NCI-H82 treated with DMSO at 0.1 percent for 48 hours (cell line): ENCODE measurements at regions not wholly inside any gene's neighbourhood (a gene's known extent, or its start where the extent isn't known, plus 50 kb on each side); places are given as distances from the start of the nearest gene placed in this dataset.

Experiments
- DNase-seq: peaks from one replicate; lab custom pipeline; 2025; ENCODE audit not compliant: unreplicated experiment; lab: John Stamatoyannopoulos, UW

DNA sequence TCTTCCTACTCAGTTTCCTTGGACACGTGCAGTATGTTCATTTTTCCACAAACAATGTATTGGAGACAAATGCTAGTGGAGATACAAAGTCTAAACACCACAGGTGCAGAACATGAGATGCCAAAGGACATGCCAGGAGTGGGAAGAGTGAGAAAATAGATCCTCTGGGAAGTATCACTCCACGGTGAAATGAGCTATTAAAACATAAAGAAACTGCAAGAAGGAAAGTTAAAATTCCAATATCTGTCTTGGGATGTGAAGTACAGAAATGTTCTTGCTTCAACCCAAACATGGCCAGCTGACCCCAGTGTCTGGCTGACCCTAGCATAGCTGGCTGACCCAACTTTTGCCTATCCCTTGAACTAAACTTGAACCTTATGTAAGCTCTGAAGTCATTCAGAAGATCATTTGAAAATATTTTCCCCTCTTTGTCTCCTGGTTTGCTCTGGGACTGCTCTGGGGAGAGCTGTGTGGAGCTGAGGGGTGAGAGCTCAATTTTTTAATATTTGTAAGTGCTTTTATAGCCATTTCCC, 59.5 kb downstream of the FZD1 start:
- no peak for DNase-seq

DNA sequence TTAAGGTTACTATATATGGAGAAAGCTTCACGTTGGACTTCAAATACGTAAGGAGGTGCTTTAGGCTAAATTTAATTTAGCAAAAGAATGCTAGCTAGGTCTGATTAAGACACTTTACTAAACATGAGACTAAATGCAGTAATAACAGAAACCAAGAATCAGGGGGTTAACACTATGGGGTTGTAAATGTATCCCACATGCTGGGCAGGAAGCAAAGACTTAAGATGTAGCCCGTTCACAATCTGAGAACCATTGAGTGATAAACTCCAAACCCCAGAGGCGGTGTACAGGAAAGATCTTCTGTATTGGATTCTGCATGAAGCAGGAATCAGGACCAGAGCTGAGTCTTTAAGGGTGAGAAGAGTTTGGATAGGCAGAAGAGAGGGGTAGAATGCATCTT, 60.4 kb downstream of the FZD1 start:
- no peak for DNase-seq

DNA sequence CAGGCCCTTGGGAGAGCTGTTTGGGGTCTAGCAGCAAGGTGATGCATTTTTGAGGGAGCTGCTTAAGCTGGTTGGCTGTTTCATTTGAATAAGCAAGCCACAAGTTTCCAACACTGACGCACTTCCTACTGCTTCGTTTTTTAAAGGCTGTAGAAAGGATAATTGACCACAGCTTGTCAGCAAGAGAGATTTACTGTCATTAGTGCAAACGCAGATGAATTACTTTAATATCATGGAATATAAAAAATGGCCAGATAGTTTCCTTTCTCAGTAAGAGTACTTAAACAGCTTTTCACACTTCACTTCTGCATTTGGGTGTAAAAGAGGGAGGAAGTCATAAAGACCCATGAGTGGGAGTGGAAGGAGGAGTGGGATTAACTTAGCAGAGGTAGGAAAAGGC, 61.5 kb downstream of the FZD1 start:
- peak; percentile 93 for DNase-seq

DNA sequence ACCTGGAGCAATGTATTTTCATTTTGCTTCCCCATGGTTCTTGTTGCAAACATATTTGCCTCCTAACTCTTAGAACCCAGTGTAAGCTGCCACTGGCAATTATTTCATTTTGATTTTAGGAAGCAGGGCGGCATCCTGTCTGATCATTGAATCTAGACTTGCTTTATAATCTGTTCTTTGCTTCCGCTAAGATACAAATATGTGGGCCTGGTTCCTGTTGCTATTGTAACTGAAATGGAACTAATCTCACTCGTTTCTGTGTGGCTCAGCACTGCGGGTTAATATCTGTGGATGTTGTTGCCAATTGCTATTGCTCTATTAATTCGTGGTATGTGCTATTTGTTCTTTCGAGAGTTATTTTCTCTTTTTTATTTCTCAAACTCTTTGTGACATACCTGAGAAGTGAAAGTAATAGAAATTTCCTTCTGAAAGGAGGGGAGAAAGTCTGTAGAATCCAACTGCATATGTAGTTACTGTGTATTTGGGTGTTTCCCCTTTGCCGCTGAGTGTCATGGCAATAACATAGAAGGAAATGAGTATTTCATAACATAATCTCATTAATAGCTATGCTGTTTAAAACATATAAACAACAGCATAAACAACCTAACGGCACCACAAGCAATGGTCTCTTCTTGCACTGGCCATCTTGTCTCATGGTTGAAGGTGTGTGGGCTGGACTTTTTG, 62.4 kb downstream of the FZD1 start:
- DNase-seq = no peak

DNA sequence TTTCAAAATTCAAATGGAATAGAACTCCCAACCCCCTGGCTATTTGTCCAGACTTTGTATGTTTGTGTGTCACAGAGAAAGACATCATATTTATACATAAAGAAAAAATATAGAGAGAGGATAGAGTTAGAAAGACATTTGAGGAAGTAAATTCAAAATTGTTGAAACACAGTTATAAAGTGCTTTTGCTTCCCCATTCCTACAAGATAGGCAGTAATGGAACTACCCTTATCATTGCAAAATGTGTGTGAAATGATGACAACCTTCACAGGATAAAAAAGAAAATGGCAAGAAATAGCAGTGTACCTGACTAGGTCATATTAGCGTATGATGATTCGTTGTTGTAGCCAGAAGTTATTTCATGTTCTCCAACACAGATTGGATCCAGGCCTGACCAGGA, 63.1 kb downstream of the FZD1 start:
- DNase-seq = no peak

DNA sequence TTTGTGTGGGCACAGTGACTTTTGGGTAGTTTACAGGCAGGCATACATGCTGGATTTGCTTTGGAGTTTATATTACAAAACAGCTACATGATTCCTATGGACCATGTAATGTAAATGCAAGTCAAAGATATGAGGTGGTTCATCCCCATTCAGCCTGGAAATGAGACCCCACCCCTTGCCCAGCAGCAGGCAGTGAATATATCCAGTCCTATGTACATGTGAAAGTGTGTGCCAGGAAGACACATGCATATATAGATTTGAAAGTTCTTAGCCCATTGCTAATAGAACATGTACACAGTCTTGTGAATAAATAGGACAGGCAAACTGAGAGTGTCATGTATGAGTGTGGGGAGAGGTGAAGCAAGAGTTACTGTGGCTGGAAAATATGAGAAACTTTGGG, 65.3 kb downstream of the FZD1 start:
- no peak for DNase-seq

DNA sequence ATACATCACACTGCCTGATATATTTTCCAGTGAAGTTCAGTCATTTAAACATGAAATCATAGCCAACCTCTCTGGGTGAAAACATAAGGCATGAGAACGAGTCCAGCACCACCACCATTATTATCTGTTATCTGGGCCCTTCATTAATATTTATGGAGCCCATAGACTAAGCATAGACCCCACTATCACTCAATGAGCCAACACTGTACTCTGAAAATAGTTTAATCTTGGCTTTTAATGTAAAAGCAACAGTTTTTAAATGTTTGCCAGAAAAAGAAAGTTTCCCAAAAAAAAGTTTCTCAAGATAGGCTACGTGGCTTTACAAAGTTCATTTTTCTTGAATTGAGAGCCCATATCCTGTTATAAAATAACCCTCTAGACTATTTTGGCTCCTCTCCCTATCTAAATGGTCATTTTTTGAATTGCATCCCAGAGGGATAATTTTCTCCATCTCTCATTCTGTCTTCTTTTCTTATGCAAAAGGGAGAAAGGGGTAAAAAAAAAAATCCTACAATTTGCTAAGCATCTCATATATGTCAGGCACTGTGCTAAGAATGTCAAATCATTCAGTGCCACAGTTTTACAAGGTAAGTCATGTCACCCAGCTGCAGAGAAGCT, 66.1 kb downstream of the FZD1 start:
- DNase-seq = no peak

DNA sequence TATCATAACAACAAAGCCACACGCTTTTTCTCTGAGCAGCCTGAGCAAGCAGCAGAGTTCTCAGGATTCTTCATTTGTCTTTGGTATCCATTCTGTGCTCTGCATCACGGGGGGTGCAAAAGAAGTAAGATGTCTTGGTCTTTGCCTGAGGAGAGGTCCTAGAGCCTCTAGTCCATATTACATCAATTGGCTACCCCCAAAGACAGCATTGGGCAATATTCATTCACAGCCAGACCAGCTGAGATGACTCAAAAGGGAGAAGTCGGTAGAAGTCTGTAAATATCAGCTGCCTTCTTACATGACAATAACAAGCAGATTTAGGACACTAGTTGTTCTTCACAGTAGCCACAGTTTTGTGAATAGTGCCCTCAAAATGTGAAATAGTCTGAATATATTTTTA, 66.6 kb downstream of the FZD1 start:
- DNase-seq = no peak

DNA sequence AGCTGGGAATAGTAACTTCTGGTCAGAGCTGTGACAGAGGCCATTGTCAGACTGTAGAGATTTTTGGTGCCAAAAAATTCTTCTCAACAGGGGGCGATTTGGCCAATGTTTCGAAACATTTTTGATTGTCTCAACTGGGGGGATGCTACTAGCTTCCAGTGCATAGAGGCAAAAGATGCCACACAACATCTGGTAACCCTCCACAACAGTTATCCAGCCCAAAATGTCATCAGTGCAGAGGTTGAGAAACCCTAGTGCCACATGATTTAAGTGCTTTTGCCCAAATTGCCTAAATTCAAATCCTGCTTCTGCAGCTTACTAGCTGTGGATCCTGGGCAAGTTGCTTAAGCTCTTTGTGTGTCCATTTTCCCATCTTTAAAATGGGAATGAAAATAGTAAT, 71.9 kb downstream of the FZD1 start:
- DNase-seq = no peak

DNA sequence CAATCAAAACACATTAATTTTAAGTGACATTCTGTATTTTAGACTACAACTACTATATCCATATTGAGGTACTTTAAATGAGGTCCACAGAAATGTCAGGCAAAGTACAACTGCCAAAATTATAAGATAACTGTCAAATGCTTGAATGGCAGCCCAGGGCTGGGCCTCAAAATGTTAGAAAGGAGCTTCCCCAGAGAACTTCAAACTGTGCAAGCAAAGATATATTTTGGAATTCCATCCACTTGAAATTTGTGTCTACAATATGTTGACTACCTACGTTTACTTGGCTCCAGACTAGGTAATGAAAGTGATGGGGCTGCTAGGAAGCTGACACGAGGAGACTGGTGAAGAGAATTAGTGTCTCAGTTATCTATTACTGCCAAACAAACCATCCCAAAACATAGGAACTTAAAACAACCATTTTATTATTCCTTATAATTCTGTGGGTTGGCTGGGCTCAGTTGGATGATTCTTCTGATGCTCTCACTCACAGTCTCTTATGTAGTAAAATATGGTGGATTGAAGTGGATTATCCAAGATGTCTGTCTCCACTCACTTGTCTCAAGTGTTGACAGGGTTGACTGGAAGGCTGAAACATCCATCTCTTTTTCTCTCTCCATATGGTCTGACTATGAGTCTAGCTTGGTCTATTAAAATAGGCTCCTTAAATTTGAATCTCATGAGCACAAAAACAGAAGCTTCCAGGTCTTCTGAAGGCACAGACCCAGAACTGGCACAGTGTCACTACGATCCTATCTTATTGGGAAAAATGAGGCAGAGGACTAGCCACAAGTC, 74.2 kb downstream of the FZD1 start:
- no peak for DNase-seq

DNA sequence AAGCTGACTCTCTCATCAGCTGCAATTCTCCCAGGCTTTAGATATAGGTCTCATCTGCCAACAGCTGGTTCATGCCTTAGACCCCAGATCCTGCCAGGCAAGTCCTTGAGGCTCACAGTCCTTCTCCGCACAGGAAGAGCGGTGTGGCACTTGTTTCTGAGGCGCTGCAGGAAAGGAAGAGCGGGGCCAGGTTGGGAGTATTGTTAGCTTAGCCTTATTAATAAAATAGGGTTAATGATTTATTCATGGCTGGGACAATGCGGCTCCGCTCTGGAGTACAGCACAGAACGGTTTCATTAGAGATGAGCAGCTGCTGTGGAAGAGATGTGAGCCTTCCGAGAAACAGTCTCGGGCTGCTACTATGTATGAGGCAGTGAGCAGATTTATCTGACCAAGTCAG, 78.1 kb downstream of the FZD1 start:
- DNase-seq = no peak

DNA sequence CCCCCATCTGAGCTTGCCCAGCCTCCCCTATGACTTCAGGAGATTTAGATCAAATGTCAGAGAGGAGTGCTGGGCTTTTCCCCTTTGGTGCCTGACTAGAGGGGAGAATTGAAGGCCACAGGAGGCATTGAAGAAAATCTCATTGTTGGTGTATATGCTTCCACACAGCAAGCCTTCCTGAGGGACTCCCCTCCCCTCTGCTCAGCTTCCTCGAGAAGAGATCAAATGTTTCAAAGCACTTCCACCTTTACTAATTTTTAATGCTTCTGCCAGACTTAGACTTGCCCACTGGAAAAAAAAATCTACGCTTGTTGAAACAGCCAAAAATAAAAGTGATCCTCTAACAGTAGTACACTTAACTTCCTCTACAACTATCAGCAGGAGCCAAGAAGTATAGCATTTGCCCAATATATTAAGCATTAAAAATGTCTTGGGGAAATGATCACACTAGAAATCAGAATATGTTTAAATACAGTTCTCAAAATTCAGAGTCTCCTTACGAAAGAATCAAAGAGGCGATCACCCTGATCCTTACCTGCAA, 79.3 kb downstream of the FZD1 start:
- DNase-seq = no peak

DNA sequence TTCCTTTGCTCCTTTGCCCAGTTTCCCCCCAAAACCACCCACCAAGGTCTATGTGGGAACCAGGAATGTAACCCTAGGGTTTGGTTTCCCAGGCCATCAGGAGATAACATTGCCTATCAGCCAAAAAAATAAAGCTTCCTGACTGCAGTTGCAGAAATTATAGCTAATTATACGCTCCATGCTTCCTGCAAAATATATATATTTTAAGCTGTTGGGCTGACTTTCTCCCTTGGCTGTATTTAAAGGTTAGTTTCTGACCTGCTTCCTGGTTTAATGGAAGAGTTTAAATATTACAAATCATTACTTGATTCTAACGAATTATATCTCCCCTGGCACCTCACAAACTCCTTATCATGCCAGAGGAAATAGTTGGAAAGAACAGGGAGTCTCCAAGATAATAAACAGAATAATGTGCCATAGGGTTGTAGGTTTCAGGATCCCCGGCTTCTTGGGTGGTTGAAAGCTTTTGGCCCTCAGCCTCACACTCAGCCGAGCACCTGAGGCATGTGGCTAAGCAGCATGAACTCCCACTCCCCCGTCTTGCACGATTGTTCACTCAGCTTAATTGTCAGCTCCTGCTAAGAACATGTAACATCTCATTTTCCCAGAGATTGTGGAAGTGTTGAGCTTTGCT, 79.9 kb downstream of the FZD1 start:
- DNase-seq = no peak

DNA sequence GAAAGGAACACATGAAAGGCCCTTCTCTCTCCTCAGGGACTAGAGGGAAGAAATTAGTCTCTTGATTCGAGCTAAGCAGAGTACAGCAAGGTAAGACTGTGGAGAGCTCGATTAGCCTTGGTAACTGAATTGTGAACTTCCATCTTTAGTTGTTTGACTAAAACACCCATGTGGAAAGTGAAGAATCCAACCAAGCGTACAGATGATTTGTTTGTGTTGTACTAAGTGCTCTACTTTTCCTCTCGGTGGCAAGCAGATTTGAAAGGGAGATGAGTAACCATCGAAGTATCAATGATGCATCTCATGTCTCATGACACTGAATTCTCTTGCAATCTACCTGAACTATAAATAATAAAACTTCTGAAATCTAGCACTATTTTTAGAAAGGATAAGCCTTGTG, 80.7 kb downstream of the FZD1 start:
- DNase-seq = no peak

DNA sequence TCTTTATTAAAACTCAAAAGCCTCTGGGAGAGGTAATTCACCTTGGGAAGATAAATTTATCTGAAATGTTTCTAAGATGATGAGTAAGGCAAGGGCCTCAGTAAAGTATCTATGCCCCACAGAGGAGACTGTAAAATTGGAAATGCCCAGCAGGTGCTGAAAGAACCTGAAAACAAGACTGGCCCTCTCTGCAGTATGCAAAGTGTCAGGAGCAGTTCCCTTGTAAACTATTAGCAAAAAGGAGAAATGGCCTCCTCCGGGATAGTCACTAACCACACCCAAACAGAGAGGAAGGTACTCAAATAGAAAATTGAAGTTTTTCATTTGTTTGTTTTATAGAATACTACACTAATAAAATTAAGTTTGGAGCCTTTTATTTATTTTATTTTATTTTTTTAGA, 81.2 kb downstream of the FZD1 start:
- no peak for DNase-seq

DNA sequence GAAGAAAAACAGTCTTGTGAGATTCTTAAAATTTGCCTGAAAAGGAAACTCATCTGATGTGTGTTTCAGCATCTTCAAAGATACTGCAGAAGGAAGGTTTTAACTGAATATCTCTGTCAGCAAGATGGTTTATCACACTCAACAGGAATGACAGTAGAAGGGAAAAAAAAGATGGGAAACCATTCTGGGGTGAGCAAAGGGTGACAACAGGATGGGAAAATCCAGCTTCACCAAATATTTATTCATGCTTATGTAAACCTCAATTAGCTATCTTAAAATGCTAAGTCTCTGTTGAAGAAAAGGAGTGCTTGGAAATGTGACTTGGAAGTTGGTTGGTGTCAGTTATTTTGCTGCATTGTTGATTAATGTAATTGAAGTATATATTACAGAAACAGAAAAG, 82.2 kb downstream of the FZD1 start:
- no peak for DNase-seq

DNA sequence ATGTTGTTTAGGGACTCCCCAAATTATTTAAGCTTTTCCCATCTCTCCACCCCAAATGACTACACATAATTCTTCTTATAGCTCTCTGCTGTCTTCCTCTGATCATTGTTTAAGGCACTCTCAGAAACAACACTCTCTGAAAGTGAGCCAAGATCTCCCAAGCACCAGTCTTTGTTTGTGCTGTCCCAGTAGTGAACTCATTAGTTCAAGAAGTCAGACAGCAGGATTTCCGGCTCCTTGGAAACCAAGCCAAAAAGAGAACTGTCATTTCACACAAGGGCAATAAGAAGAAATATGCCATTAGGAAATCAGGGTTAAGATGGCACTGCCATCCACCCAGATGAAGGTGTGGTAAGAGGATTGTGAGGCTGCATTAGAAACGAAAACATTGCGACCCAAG, 83.1 kb downstream of the FZD1 start:
- no peak for DNase-seq

DNA sequence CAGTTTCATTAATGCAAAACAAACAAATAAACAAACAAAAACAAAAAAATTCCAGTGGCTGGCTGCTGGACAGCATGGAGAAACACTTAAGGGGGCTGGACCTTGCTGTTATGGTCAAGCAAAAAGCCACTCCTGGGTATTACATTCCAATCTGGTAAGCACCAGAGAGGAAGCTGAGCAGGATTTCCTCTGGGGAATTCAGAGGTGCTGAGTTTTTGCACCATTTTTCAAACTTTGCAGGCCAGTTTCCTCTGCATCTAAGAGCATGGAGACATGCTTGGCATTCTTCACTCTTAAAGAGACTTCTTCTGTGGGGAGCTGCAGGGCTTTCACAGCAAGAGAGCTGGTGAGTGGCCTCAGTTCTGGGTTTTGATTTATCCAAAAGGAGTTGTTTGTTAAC, 84.5 kb downstream of the FZD1 start:
- no peak for DNase-seq

DNA sequence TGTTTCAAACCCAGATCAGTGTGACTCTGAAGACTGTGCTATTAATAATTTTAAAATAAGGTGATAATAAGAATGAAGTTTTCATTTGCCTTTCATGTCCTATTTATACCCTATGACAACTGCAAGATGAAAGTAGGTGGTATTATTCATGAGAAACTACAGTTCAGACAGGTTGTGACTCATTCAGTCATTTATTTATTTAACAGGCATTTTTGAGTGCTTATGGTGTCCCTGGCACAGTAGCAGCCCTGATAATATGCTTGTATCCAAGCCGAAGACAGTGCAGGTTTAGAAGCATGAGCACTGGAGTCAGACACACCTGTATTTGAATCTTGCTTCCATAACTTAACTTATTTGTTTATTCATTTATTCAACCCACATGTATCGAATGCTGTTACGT, 87.1 kb downstream of the FZD1 start:
- DNase-seq = no peak

DNA sequence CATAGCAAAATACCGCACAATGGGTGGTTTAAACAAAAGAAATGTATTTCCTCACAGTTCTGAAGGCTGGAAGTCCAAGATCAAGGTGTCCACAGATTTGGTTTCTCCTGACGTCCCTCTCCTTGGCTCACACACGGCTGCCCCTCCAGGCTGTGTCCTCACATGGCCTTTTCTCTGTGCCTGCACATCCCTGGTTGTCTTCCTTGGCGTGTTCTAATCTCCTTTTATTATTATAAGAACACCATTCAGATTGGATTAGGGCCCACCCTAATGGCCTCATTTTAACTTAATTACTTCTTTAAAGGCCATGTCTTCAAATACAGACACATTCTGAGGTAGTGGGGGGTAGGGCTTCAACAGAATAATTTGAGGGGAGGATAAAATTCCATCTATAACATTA, 87.9 kb downstream of the FZD1 start:
- peak; percentile 99 for DNase-seq

DNA sequence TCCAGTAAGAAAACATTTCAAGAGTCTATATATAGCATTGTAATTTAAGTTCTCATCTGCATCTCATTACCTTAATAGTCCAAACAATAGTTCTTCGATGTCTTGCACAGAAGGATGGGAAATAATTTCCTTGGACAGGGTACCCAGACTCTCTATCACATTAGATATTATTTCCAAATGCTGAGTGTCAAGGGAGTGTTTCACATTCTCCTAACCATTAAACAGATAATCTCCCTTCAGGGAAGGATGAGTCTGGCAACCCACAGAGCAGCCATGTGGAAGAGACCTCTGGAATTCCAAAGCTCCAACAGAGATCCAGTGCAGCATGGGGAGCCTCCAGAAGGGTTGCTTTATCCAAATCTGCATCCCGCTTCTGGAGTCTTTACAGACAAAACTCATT, 89.6 kb downstream of the FZD1 start:
- DNase-seq = peak; percentile 56
